GM11168 (cell line): ENCODE measurements at regions not wholly inside any gene's neighbourhood (a gene's known extent, or its start where the extent isn't known, plus 50 kb on each side); places are given as distances from the start of the nearest gene placed in this dataset.

Experiments used
- in situ Hi-C: fragments of 300-500 bp; cut with MboI; formaldehyde crosslinking; loops from one replicate; pipeline ENCODE4 v1.12.0; 2022; ENCODE audit warnings: low sequenced_read_pairs; ENCODE audit not compliant: unreplicated experiment

DNA sequence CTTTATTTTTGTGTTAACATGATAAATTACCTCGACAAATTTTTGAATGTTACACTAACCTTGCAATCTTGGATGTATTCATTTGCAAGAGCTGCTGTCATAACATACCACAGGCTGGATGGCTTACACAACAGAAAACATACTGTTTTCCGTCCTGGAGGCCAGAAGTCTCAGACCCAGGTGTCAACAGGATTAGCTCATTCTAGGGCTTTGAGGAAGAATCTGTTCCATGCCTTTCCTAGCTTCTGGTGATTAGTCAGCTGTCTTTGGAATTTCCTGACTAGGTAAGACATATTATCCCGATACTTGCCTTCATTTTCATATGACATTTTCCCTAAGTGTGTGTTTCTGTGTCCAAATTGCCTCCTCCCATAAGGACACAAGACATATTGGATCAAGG, 188.6 kb upstream of the CDH19 start:
- in situ Hi-C loops: no loop called here

DNA sequence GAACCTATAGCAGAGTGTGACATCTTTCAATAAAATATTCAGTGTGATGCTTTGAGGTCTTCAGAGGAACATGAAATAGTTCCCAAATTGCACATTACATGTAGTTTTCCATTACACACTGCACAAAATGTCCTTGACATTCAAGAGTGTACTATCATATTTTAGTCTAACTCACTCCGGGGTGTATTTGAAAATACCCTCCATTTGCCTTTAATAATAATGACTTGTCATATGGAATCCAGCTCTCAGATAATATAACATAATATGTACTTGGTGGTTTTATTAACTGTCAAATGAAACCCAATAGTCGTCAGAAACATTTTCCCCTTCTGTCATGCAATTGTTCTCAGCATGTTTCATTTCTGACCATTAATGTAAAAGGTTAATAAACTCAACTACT, 176.7 kb upstream of the CDH19 start:
- in situ Hi-C loops: no loop called here

DNA sequence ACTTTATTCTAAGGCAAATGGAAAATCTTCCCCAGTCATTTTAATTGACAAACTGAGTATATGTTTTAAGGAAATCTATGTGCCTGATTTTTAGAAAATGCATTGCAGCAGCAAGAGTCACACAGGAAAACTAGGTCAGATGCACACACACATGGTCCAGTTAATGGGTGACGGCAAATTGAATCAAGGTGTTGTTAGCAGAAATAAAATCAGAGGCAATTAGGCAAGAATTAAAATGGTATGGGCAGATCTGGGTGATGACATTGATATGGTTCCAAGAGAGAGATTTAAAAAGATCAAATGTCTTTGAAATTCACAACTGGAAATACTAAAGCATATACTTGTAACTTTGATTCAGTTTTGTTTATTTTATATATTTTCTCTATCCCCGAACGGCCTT, 174.2 kb upstream of the CDH19 start:
- in situ Hi-C loops: no loop called here

DNA sequence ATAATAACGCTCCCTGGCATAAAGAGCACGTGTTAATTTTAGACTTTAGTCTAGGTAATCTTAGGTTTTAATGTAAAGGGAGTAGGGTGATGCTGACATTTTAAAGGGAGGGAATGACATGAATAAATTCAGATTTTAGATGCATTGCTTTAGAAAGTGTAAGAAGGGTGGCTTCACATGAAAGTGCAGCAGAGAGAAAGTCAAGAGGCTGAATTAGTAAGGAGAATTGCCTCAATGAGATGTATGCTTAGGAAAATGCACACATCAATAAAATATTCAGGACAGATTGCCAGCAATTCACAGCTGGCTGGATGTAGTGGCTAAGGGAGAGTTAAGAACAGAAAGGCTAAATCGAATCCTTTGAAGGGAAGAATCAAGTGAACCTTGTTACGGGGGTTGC, 165.5 kb upstream of the CDH19 start:
- in situ Hi-C loops: no loop called here

DNA sequence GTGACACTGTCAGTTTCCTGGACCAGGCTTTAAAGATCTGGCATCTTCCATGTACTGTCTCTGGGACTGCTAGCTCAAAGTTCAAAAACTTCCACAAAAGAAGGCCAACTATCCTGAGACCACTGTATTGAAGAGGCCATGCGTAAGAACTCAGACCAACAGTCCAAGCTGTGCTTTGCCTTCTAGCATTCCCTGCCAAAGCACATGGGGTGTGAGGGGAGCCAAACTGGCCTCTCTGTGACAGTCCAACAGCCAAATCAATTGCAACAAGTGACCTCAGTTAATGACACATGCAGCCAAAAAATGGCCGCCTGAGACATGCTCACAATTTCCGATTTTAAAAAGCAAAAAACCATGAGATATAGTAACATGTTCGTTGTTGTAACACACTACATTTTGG, 160.3 kb upstream of the CDH19 start:
- in situ Hi-C loops: no loop called here

DNA sequence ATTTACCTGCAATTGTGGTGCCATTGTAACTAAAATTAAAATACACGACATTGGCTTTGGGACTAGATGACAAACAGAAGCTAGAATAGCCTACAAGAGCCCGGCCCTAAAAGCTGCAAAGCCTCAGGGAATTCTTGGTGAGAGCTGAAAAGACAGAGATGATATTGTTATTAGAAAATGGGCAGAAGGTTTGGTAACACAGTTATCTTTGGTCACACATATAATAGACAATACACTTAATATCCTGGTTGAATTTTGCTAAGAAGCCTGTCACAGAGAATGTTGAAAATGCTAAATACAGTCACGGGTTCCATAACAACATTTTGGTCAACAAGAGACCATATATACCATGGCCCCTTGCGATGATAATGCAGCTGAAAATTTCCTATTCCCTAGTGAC, 157.3 kb upstream of the CDH19 start:
- in situ Hi-C loops: no loop called here

DNA sequence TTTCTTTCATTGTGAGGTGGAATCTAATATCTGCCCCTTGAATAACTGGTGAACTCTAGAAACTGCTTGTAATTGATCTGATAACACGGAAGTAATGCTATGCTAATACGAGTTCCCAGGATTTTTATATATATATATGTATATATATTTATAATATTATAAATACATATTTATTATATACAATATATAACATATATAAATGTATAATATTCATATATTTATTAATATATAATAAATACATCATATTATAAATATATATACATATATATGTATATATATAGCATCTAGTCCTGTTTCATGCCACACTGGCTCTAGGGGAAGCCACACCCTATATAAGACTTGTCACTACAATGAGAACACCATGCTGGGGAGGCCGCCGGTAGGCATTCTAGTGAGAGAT, 156.7 kb upstream of the CDH19 start:
- in situ Hi-C loops: no loop called here

DNA sequence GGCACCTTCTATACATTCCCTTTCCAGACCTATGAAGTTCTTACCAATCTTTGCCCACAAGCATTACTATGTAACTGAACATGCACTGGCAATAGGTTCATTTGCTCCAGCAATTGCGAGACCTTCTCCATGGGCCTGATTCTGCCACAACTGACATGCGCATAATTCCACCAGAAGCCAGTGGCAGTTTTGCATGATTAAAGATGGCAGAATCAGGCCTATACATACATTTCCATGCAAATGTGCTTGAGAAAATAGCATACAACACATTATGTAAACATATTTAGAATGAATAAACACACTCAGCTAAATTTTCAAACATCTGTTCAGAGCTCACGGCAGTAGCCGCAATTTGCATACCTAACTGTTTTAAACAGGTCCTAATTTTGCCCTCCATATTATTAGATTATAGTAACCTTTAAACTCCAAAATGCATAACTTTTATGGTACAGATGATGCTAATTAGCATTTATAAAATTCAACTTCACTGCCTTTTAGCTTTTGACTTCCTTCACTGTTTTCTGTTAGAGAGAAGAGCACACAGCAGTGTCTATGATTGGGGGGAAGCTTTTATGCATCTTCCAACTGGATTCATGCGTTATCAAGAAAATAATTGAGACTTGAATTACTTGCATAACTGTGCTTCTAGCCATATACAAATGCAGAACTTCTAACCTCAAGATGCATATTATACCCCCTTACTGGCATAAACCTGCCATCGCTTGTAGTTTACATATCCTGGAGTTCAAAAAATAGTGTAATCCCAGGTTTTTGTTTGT, 155.3 kb upstream of the CDH19 start:
- in situ Hi-C loops: no loop called here

DNA sequence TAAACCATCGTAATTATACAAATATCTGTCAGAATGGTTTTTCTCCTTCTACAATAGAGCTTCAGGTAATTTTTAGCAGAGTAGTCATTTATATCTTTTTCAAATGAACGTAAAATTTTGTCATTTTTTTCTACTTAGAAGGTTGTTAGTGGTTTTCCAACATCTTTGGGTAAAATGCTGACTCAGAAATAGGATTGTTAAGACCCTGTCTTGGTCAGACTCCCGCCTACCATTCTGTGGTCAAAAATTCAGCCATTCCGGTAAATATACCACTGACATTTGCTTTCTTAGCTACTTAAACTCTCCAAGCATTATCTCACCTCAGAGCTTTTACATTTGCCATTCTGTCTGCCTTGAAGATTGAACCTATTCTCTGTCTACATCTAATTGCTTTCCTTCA, 154.1 kb upstream of the CDH19 start:
- in situ Hi-C loops: no loop called here

DNA sequence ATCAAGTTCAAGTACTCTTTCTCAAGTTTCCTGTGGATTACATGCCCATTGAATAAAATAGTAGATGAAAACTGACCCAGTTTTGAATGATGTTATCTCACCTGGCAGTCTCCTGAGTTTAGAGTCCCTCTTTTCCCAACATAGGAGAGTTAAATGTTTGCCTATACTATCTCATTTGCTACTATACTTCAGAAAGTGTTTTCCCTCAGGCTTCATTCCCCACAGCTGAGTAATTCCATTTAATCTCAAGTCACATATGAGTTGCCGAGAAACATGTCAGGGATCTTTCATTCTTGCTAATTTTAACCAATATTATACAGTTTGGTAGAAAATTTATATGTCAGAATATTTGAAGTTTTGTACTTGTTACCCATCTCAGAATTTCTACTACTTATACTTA, 150.4 kb upstream of the CDH19 start:
- in situ Hi-C loops: no loop called here

DNA sequence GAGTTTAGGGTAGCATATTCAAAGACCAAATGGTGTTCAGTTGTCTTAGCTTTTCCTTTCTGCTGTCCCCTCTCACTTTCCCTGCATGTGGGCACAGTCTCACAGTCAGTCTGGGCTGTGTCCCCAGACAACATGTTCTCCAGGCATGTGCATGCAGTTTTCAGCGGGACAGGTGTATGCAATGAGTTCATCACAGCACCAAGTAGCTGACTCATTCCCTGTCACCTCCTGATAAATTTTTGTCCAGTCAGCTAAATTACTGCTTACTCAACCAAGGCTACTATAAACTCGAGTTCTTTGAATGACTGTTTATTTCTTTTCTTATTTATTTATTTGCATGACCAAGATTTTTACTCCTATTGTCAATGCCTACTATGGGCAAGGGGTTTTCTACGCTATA, 148.8 kb upstream of the CDH19 start:
- in situ Hi-C loops: no loop called here

DNA sequence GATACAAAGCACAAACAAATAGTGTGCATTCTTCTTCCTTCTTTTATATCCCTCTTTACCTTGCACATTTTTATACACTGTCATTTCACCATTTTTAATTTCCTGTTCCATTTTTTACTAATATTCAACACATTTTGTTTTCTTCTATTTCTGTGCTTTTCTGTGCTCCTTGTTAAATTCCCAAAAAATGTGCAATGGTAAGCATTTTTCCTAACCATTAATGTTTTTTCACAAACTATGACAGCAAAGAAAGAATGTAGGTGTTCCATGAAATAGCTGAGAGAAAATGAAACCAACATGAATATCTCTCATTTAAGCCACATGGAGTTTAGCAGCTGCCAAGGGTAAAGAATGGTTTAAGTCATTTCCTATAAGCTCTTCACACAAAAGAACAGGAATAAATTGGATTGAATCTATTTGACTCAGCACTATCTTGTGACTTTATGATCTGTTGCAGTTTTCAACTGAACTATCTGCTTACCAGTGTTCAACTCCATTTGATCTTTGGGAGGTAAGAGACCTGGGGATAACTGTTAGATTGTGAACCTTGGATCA, 145.7 kb upstream of the CDH19 start:
- in situ Hi-C loops: no loop called here

DNA sequence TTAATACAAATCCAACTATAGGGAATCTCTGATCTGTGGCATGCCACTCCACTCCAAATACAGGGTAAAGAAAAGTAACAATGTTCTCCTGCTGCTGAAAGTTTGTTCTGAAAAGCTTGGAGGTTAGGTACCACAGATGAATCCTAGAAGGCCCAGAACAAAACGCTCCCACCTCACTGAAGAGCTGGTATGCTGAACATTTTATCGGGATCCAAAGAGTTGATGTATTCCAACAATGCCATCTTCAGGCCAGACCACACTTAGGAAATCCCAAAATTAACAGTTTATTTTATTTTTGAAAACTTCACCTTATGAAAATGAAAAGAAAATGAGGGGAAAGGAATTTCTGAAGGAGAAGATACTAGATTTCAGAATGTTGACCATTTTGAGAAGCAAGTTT, 145.1 kb upstream of the CDH19 start:
- in situ Hi-C loops: no loop called here

DNA sequence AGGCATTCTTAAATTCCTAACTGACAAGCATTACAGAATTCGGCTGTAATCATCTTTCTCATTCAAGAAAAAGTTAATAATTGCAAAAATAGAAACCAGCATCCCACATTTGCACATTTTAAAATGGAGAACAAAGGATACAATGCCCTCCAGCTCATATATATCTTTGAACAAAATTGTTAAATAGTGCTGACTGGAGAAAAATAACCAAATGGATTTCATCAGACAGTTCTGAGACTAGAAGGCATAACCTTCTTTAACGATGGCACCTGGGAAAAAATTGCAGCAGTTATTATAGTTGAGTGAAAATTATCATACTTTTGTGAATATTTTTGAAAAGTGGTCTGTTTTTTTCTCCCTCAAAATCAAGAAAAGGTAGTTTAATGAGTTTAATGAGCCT, 138.9 kb upstream of the CDH19 start:
- in situ Hi-C loops: no loop called here

DNA sequence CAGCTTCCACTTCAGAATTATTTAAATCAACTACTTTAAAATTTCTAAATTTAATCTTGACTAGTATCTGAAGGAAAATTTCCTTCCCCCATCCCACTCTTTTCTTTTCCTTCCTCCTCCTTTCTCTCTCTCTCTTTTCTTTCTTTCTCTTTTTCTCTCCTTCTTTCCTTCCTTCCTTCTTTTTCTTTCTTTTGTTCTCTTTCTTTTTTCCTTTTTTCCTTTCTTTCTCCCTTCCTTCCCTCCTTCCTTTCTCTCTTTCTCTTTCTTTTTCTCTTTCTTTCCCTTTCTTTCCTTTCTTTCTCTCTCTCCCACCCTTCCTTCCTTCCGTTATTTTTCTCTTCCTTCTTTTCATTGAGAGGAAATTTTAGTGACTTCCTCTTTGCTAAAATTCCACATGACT, 132.0 kb upstream of the CDH19 start:
- in situ Hi-C loops: no loop called here

DNA sequence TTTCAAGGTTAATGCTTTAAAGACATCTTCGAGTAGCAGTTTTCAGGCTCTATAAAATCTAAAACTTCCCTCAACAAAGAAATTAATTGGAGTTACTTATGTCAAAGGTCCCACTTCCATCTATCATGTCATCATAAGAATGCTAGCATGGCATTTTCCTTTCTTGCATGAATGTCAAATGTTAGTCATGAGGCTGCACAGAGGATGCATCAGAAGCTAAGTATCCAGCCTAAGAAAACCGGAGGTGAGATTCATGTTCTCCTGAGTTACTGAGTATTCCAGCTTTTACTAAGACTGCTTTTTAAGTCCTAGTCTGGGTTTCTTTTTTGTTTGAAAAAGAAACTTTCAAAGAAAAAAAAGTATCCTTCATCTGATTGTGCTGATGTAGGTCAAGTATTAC, 130.6 kb upstream of the CDH19 start:
- in situ Hi-C loops: no loop called here

DNA sequence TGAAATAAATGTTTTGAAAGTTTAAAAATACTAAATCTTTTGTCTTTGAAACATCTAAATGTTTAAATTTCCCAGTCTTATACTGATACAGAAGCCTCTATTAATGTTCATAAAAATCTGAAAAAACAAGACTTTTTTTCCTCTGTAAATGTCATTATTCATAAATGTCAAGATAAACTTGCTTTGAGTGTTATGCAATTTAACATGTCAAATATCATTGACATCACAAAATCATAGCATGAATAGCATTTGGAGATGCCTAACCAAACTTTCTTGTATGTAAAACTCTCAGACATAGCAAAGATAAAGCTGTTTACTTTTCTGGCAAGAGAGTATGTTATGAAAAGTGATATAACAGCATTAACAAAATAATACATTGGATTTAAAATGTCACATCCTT, 128.0 kb upstream of the CDH19 start:
- in situ Hi-C loops: no loop called here

DNA sequence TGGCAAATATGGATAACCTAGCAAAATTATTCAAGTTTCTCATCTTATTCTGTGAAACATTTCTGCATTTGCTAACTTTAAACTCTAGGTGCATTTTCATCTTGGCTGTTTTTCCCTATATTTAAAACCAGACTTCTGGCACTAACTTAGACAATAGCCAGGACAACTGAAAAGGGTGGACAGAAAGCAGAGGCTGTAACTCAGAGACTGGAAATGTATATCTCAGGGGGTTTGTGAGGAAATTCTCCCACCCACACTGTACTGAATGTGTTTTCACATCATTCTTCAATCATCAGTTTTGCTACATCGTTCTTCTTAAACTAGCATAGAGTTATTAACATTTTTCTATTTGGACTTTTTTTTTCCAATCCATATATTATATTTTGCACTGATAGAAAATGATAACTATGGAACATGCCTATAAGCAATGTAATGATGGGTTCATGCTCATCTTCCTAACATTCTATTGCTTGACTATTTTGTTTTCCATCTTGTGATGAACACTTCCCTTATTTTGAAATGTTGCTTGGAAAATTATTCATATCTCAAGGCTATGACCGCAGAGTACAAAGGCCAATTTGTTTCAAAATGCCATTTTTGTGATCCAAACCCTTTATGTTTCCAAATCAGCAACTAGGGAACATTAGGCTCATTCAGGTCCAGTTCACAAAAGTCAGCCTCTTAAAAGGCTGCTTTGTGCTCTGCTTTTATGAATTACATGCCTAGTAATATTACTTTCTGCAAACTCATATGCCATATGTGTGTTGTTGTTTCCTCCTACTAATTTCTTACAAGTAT, 125.8 kb upstream of the CDH19 start:
- in situ Hi-C loops: no loop called here

DNA sequence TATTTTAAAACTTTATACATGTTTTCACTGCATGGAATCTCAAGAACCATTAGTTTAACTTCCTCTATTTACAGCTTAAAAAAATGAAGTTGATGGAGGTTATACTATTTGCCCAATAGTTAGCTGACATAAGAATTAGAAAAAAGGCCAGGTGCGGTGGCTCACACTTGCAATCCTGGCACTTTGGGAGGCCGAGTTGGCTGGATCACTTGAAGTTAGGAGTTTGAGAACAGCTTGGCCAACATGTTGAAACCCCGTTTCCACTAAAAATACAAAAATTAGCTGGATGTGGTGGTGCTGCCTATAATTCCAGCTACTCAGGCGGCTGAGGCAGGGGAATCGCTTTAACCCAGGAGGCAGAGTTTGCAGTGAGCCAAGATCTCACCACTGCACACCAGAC, 125.1 kb upstream of the CDH19 start:
- in situ Hi-C loops: no loop called here

DNA sequence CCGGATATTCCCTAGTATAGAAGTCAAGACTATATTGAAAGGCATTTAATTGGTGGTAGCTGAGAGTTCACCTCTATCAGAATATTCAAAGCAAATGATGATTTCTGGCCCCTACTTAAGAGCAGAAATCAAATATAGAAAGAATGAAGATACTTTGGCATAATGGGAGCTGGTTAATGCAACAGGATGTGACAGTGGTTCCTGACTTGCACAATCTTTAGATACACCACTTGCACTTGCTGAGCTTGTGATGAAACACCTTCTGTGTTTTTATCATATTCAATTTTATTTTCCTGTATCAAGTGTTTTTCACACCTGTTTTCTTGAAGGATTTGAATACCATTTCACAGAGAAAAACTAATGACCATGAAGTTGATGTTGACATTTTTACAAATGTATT, 124.1 kb upstream of the CDH19 start:
- in situ Hi-C loops: no loop called here

DNA sequence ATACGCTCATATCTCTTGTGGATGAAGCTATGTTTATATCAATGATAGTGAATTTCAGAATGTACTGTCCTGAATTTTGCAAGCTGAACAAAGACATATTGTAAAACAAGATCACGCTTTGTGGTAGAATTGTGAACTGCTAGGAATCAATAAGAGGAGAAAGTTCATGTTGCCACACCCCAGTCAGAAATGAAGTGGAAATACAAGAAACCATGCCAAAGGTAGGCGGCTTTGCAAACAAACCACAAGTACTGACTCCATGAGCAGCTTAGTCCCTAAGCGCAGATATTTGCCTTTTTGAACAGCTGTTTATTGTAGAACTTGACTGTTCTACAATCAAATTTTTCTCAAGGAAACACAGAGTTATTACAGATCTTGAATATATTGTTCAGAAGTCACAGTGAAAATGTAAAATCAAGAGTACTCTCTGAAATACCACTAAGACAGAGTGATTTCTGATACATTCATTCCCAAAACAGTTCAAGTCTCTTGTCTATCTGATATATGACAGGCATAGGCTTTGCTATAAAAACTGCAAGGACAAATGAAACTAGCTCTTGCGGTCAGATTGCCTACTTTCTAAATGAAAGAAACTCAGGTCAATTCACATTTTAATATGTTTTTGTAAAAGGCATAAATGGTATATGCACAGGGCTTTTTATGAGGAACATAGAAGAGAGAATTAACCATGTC, 120.9 kb upstream of the CDH19 start:
- in situ Hi-C loops: no loop called here
